H1 (cell line): ENCODE measurements at regions not wholly inside any gene's neighbourhood (a gene's known extent, or its start where the extent isn't known, plus 50 kb on each side); places are given as distances from the start of the nearest gene placed in this dataset.

Experiments used
- CTCF ChIP-seq, 3 experiments: IDR thresholded peaks; 1 replicate in 2 of 3; 2 replicates in 1 of 3; pipeline versions ENCODE4 v1.5.1 to v1.6.1; 2011; ENCODE audit warnings: low read length in 3 of 3, mild to moderate bottlenecking in 3 of 3, inconsistent platforms in 2 of 3, low read depth in 1 of 3, moderate library complexity in 1 of 3; ENCODE audit not compliant: insufficient read depth in 1 of 3; ENCODE audit errors: control extremely low read depth in 1 of 3
- EP300 ChIP-seq, 2 experiments: IDR thresholded peaks; 1 replicate in 1 of 2; 2 replicates in 1 of 2; pipeline ENCODE4 v1.6.1; 2011 to 2012; ENCODE audit warnings: low read depth in 2 of 2, low read length in 2 of 2, mild to moderate bottlenecking in 2 of 2, borderline replicate concordance in 1 of 2, inconsistent platforms in 1 of 2, moderate library complexity in 1 of 2
- POLR2A ChIP-seq, 2 experiments: IDR thresholded peaks; 1 replicate in 1 of 2; 2 replicates in 1 of 2; pipeline ENCODE4 v1.6.1; 2011; ENCODE audit warnings: low read depth in 2 of 2, low read length in 2 of 2, mild to moderate bottlenecking in 2 of 2; ENCODE audit errors: control extremely low read depth in 1 of 2
- POLR2AphosphoS5 ChIP-seq: IDR thresholded peaks from 2 replicates; pipeline ENCODE4 v1.6.1; 2011; ENCODE audit warnings: low read depth, low read length
- RNF2 ChIP-seq: fragments of 200-900, 300-1000 bp; sonication (generic); IDR thresholded peaks from 2 replicates; pipeline ENCODE4 v1.7.1; 2016; ENCODE audit warnings: borderline replicate concordance, low read depth, mild to moderate bottlenecking, antibody characterized with exemption, low read length; ENCODE audit not compliant: poor library complexity, severe bottlenecking; ENCODE audit errors: missing control alignments
- TF ChIP-seq, protein P1 (sequence below): IDR thresholded peaks from 2 replicates; pipeline ENCODE4 v1.6.1; 2011; ENCODE audit warnings: low read depth, mild to moderate bottlenecking, low read length; ENCODE audit not compliant: insufficient read depth

- TF ChIP-seq RNF2: no peak
- no peak for TF ChIP-seq POLR2AphosphoS5
- no peak for TF ChIP-seq EP300 (IDR thresholded peaks at IDR 0.05; ENCODE audit: borderline replicate concordance in 1 of 2, low read depth in 2 of 2, low read length in 2 of 2)
- no peak for TF ChIP-seq CTCF (IDR thresholded peaks at IDR 0.05; ENCODE audit: control extremely low read depth in 1 of 3, insufficient read depth in 1 of 3, low read depth in 1 of 3, low read length in 3 of 3)
- no peak for TF ChIP-seq POLR2A (IDR thresholded peaks at IDR 0.05; ENCODE audit: control extremely low read depth in 1 of 2, low read depth in 2 of 2, low read length in 2 of 2)
- TF ChIP-seq, protein P1, sequence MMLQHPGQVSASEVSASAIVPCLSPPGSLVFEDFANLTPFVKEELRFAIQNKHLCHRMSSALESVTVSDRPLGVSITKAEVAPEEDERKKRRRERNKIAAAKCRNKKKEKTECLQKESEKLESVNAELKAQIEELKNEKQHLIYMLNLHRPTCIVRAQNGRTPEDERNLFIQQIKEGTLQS: no peak
Measured at GRCh38 chr16:26627958-26628357, 438.8 kb upstream of the C16orf82 start.
